ENCODE measurements at regions not wholly inside any gene's neighbourhood (a gene's known extent, or its start where the extent isn't known, plus 50 kb on each side); places are given as distances from the start of the nearest gene placed in this dataset.

DNA sequence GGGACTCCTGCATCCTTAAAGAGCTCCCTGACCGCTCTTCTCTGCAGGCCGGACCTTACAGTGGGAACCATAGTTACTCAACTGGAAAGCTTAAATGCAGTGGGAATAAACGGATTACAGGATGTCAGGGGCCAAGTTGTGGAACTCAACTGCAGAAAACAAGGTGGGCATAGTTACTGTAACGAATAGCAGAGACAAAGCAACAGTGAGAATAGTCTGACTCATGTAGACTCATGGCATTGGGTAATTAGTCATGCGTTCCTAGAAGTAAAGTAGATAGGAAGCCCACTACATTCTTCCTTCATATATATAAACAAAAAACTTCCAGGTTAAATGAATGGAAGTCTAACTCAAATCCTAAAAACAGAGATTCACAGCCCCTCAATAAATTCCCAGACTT lies 95.5 kb upstream of the CHRNA7 start:
- TF ChIP-seq JUNB (IDR thresholded peaks at IDR 0.05) (no peak), NPAS2 (CRISPR knock-in tag; IDR thresholded peaks at IDR 0.05; ENCODE audit: borderline replicate concordance) (no peak), MAFK (IDR thresholded peaks at IDR 0.05; ENCODE audit: partially characterized antibody) (no peak), FOXS1 (CRISPR knock-in tag; IDR thresholded peaks at IDR 0.05) (no peak), ZFP36 (IDR thresholded peaks at IDR 0.05; ENCODE audit: borderline replicate concordance, partially characterized antibody) (no peak), SREBF2 (IDR thresholded peaks at IDR 0.05) (no peak), SMC3 (IDR thresholded peaks at IDR 0.05) (no peak), GATA3 (IDR thresholded peaks at IDR 0.05; ENCODE audit: borderline replicate concordance) (no peak), RNF2 (IDR thresholded peaks at IDR 0.05; ENCODE audit: borderline replicate concordance, low read depth) (no peak), TFCP2L1 (CRISPR knock-in tag; IDR thresholded peaks at IDR 0.05) (no peak), HDAC2 (IDR thresholded peaks at IDR 0.05) (no peak), KDM5A (IDR thresholded peaks at IDR 0.05) (no peak)
- TF ChIP-seq, protein P1, sequence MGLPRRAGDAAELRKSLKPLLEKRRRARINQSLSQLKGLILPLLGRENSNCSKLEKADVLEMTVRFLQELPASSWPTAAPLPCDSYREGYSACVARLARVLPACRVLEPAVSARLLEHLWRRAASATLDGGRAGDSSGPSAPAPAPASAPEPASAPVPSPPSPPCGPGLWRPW (IDR thresholded peaks at IDR 0.05), result no peak
- TF ChIP-seq, protein P2, sequence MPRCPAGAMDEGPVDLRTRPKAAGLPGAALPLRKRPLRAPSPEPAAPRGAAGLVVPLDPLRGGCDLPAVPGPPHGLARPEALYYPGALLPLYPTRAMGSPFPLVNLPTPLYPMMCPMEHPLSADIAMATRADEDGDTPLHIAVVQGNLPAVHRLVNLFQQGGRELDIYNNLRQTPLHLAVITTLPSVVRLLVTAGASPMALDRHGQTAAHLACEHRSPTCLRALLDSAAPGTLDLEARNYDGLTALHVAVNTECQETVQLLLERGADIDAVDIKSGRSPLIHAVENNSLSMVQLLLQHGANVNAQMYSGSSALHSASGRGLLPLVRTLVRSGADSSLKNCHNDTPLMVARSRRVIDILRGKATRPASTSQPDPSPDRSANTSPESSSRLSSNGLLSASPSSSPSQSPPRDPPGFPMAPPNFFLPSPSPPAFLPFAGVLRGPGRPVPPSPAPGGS (IDR thresholded peaks at IDR 0.05), result no peak
- TF ChIP-seq, protein P3, sequence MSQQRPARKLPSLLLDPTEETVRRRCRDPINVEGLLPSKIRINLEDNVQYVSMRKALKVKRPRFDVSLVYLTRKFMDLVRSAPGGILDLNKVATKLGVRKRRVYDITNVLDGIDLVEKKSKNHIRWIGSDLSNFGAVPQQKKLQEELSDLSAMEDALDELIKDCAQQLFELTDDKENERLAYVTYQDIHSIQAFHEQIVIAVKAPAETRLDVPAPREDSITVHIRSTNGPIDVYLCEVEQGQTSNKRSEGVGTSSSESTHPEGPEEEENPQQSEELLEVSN (IDR thresholded peaks at IDR 0.05; ENCODE audit: borderline replicate concordance, low read depth), result no peak
- TF ChIP-seq, protein P4, sequence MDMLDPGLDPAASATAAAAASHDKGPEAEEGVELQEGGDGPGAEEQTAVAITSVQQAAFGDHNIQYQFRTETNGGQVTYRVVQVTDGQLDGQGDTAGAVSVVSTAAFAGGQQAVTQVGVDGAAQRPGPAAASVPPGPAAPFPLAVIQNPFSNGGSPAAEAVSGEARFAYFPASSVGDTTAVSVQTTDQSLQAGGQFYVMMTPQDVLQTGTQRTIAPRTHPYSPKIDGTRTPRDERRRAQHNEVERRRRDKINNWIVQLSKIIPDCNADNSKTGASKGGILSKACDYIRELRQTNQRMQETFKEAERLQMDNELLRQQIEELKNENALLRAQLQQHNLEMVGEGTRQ (IDR thresholded peaks at IDR 0.05), result no peak
- TF ChIP-seq, protein P5, sequence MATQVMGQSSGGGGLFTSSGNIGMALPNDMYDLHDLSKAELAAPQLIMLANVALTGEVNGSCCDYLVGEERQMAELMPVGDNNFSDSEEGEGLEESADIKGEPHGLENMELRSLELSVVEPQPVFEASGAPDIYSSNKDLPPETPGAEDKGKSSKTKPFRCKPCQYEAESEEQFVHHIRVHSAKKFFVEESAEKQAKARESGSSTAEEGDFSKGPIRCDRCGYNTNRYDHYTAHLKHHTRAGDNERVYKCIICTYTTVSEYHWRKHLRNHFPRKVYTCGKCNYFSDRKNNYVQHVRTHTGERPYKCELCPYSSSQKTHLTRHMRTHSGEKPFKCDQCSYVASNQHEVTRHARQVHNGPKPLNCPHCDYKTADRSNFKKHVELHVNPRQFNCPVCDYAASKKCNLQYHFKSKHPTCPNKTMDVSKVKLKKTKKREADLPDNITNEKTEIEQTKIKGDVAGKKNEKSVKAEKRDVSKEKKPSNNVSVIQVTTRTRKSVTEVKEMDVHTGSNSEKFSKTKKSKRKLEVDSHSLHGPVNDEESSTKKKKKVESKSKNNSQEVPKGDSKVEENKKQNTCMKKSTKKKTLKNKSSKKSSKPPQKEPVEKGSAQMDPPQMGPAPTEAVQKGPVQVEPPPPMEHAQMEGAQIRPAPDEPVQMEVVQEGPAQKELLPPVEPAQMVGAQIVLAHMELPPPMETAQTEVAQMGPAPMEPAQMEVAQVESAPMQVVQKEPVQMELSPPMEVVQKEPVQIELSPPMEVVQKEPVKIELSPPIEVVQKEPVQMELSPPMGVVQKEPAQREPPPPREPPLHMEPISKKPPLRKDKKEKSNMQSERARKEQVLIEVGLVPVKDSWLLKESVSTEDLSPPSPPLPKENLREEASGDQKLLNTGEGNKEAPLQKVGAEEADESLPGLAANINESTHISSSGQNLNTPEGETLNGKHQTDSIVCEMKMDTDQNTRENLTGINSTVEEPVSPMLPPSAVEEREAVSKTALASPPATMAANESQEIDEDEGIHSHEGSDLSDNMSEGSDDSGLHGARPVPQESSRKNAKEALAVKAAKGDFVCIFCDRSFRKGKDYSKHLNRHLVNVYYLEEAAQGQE (IDR thresholded peaks at IDR 0.05), result no peak
- no peaks in the 10 kb centered on the region for H3K4me1 ChIP-seq
- FAIRE-seq (no peak), ATAC-seq (no peak), DNase-seq (ENCODE audit: low read depth in 1 of 2, low spot score in 1 of 2) (no peak)
- H3K4me2 ChIP-seq, result no peak overlapping the region
- WGBS (ENCODE audit: missing lambda C conversion rate), result 28% methylated on average over 5 of the region's 5 CpGs
- CTCF ChIA-PET, result no interaction called here
- H3K27ac ChIP-seq, result no peak overlapping the region
- no peak overlapping the region for H3K4me3 ChIP-seq
- H3K9me3 ChIP-seq, result no peaks in the 10 kb centered on the region; the same call in 2 of the 3 replicates
- POLR2A ChIA-PET, result no interaction called here

DNA sequence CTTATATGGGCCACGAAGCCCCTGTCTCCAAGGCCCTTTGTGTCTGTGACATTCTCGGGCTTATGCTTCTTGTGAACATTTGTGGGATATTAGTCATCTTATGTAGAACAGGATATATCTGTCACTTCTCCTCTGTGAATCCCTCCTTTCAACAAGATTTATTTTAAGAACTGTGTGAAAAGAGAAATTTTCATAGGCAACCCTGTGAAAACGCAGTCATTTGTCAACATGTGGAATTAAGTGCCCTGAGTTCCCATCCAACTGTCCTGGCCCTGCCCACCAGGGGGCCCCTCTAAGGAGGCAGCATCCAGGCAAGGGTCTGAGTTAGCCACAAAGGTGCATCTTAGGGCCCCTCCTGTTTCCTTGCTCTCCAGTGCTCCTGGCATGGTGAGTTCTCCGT lies 76.8 kb upstream of the CHRNA7 start:
- FAIRE-seq (no peak), DNase-seq (ENCODE audit: low read depth in 1 of 2, low spot score in 1 of 2) (no peak), ATAC-seq (no peak)
- Histone ChIP-seq H3K4me2 (no peak overlapping the region), H3K4me1 (no peaks in the 10 kb centered on the region), H3K4me3 (no peak overlapping the region), H3K27ac (no peak overlapping the region), H3K9me3 (peaks cover 24% of the 10 kb centered on the region)
- ChIA-PET CTCF (interaction anchor here (1.6 to 9.2 kb wide), 2 partner anchors 14 to 23 kb away, joined by 4 to 67 read pairs; no protein-coding TSS in a partner anchor), POLR2A (no interaction called here)
- WGBS (ENCODE audit: missing lambda C conversion rate), result 24% methylated on average over 4 of the region's 4 CpGs
- TF ChIP-seq ZNF302 (CRISPR knock-in tag; IDR thresholded peaks at IDR 0.05) (no peak), MAFK (IDR thresholded peaks at IDR 0.05; ENCODE audit: partially characterized antibody) (no peak), HOXB5 (CRISPR knock-in tag; IDR thresholded peaks at IDR 0.05) (no peak), EP300 (IDR thresholded peaks at IDR 0.05) (no peak), ZFP36 (IDR thresholded peaks at IDR 0.05; ENCODE audit: borderline replicate concordance, partially characterized antibody) (no peak), CHD2 (IDR thresholded peaks at IDR 0.05; ENCODE audit: low read length, partially characterized antibody) (no peak)
- TF ChIP-seq, protein P6, sequence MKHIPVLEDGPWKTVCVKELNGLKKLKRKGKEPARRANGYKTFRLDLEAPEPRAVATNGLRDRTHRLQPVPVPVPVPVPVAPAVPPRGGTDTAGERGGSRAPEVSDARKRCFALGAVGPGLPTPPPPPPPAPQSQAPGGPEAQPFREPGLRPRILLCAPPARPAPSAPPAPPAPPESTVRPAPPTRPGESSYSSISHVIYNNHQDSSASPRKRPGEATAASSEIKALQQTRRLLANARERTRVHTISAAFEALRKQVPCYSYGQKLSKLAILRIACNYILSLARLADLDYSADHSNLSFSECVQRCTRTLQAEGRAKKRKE (CRISPR knock-in tag; IDR thresholded peaks at IDR 0.05; ENCODE audit: low read depth), result no peak
- TF ChIP-seq, protein P7, sequence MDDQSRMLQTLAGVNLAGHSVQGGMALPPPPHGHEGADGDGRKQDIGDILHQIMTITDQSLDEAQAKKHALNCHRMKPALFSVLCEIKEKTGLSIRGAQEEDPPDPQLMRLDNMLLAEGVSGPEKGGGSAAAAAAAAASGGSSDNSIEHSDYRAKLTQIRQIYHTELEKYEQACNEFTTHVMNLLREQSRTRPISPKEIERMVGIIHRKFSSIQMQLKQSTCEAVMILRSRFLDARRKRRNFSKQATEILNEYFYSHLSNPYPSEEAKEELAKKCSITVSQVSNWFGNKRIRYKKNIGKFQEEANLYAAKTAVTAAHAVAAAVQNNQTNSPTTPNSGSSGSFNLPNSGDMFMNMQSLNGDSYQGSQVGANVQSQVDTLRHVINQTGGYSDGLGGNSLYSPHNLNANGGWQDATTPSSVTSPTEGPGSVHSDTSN (IDR thresholded peaks at IDR 0.05), result no peak
- TF ChIP-seq, protein P2 (IDR thresholded peaks at IDR 0.05), result no peak

Data from A549 (cell line).